ENCODE measurements at regions not wholly inside any gene's neighbourhood (a gene's known extent, or its start where the extent isn't known, plus 50 kb on each side); places are given as distances from the start of the nearest gene placed in this dataset.

DNA sequence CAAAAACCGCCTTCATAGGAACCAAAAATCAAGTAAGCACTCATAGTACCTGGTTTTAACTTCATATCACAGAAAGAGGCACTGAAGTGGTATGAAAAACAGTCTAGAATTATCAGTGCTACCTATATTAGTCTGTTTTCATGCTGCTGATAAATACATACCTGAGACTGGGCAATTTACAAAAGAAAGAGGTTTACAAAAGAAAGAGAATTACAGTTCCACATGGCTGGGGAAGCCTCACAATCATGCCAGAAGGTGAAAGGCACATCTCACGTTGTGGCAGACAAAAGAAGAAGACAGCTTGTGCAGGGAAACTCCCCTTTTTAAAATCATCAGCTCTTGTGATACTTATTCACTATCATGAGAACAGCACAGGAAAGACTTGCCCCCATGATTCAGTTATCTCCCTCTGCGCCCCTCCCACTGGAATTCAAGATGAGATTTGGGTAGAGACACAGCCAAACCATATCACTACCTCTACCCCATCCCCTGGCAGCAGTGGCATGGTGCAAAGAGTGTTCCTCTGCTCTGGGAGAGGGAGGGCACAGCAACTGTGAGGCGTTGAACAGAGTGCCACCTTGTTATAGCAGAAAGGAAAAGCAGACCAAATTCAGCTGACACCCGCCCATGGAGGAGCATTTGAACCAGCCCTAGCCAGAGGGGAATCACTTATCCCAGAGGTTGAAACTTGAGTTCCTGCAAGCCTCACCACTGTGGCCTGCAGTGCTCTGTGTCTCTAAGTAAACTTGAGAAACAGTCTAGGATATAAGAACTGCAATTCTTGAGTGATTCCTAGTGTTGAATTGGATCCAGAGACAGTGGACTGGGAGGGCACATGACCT is 61.9 kb upstream of the PTPRZ1 start:
- DNase-seq (ENCODE audit: low read depth in 3 of 3) = no peak

GRCh38 chr7:121807078-121807477 is 65.9 kb upstream of the PTPRZ1 start:
- no peak for DNase-seq (ENCODE audit: low read depth in 3 of 3)

GRCh38 chr7:121803039-121803438 is 69.9 kb upstream of the PTPRZ1 start:
- DNase-seq (ENCODE audit: low read depth in 3 of 3) = no peak

- DNase-seq (ENCODE audit: low read depth in 3 of 3) = no peak
Measured at GRCh38 chr7:121800916-121801675, 71.9 kb upstream of the PTPRZ1 start.

GRCh38 chr7:121798896-121799295 is 74.1 kb upstream of the PTPRZ1 start:
- DNase-seq (ENCODE audit: low read depth in 3 of 3) = no peak

DNA sequence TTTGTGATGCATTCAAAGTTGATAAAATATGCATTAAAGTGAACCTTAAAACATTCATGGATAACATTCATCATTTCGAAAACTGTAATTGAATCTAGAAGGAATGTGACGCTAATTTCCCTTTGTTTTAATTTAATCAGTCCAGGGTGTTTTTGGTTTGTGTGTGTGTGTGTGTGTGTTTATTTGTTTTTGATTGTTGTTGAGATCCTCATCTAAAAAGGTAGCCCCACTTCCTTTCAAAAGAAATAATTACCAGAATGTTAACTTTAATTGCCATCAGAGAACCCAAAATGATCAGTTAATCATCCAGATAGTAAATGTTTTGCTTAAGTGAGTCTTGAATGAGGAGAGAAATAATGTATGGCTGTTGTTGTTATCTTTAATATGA is 74.5 kb upstream of the PTPRZ1 start:
- DNase-seq (ENCODE audit: low read depth in 3 of 3) = no peak

- DNase-seq (ENCODE audit: low read depth in 3 of 3) = no peak
Measured at GRCh38 chr7:121797657-121798452, 75.1 kb upstream of the PTPRZ1 start.

GRCh38 chr7:121796936-121797656 is 75.9 kb upstream of the PTPRZ1 start:
- no peak for DNase-seq (ENCODE audit: low read depth in 3 of 3)

DNA sequence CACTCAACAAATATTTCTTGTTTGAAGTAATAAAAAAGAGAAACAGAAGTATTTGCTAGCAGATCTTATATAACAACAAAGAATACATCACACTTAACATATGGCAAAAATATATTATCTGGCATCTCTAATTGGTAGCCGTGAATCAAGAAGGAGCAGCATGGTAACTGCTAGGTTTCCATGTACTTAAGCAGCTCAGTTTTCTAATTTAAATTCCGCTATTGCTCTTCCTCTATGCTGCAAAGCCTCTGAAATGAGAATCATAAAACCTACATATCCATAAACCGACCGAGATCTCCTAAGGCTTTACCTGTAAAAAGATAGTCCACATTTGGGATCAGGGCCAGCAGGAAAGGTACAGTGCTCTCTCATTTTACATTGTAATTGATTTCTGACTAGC is 76.6 kb upstream of the PTPRZ1 start:
- no peak for DNase-seq (ENCODE audit: low read depth in 3 of 3)

- no peak for DNase-seq (ENCODE audit: low read depth in 3 of 3)
Measured at GRCh38 chr7:121795736-121796135, 77.2 kb upstream of the PTPRZ1 start.

- DNase-seq (ENCODE audit: low read depth in 3 of 3) = no peak
Measured at GRCh38 chr7:121793716-121794115, 79.2 kb upstream of the PTPRZ1 start.

- no peak for DNase-seq (ENCODE audit: low read depth in 3 of 3)
Measured at GRCh38 chr7:121777672-121778071, 95.3 kb upstream of the PTPRZ1 start.

DNA sequence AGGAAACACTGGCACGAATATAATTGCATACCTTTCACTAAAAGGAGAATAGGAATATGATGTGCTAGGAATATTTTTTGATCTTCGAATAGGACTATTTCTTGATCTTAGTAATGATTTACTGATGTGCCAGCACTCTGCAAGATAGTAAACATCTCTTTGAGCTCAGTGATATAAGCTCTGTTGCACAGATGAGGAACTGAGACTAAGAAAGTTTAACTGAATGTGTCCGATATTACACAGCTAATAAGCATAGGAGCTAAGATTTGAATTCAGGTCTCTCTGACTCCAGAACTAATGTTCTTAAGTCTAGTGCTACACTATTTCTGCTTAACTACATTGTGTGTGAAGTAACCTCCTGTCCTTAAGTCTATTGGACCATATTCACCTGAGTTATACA is 98.4 kb upstream of the PTPRZ1 start:
- no peak for DNase-seq (ENCODE audit: low read depth in 3 of 3)

- DNase-seq (ENCODE audit: low read depth in 3 of 3) = no peak
Measured at GRCh38 chr7:121766676-121767075, 106.3 kb upstream of the PTPRZ1 start.

DNA sequence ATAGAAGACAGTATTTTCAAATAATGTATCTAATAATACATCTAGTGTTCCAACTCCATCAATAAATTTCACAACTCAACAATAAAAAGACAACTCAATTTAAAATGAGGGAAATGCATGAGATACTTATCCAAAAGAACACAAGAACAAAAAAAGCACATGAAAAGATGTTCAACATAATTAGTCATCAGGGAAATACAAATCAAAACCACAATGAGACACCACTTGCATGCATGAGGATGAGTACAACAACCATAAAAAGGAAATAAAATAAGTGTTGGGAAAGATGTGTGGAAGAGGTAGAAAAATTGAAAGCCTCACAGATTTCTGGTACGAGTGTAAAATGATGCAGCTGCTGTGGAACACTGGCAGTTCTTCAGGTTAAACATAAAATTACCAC is 111.6 kb upstream of the PTPRZ1 start:
- no peak for DNase-seq (ENCODE audit: low read depth in 3 of 3)

DNA sequence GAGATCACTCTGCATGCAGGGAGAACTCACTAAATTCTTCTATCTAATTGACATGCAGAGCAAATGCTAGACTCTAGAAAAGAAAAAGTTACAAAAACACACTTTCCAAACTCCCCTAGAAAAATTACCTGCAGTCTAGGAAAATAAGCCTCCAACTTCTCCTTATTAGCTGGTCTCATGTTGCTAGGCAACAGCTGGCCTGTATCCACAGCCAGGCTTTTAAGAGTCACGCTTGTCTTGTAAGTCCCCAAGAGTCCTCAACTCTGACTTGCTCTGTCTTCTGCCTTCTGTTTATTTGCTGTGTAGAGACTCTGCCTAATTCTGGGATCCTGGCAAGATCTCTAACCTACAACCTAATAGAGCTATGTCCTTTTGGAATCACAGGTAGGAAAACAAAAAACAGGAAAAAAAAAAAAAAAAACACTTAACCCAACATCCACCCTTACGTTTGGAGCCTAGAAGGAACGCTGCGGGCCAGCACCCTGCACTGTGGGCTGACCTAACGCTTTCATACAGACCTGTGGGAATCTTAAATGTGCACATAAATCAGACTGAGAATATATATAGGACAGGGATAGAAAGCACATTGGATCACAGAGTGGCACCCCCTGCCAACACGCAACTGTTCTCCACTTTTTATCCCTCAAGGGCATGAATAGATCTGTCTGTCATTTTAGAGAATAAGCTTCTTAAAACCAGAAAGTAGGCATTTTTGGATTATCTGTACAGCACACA is 117.0 kb upstream of the PTPRZ1 start:
- no peak for DNase-seq (ENCODE audit: low read depth in 3 of 3)

DNA sequence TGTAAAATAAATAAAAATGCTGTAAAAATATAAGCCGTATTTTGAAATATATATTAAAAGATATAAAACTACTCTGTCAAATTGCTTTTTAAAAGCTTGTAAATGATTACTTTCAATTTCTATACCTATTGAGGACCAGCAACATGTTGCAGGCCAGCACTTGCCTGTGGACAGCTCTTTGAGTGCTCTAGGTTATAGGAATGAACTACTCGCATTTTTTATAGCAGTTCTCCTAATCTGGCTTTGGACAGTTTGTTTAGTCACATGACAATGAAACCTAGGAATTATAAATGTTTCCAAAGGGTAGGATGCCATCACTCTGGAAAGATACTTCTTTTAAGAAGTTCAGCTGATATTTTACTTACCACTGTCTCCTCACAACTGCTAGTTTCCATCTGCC is 117.7 kb upstream of the PTPRZ1 start:
- no peak for DNase-seq (ENCODE audit: low read depth in 3 of 3)

GRCh38 chr7:121753944-121754343 is 119.0 kb upstream of the PTPRZ1 start:
- no peak for DNase-seq (ENCODE audit: low read depth in 3 of 3)

- no peak for DNase-seq (ENCODE audit: low read depth in 3 of 3)
Measured at GRCh38 chr7:121752706-121753105, 120.3 kb upstream of the PTPRZ1 start.

DNA sequence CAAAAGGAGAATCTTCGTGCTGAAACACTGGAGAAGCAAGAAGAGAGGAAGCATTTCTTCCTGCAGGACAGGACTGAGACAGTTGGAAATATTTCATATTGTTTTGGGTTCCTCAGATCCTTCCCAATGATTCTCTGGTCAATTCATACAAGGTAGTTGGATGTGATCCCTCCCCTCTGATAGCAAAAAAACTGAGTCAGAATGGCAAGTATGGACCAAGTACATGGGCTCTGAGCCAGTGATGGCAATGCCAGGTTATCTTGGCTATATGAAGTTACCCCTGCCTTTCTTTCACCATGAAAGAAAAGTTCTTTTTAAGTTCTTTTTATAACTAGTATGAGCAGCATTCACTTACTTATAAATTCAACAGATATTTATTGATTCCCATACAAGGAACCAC is 124.4 kb upstream of the PTPRZ1 start:
- DNase-seq (ENCODE audit: low read depth in 3 of 3) = no peak

DNA sequence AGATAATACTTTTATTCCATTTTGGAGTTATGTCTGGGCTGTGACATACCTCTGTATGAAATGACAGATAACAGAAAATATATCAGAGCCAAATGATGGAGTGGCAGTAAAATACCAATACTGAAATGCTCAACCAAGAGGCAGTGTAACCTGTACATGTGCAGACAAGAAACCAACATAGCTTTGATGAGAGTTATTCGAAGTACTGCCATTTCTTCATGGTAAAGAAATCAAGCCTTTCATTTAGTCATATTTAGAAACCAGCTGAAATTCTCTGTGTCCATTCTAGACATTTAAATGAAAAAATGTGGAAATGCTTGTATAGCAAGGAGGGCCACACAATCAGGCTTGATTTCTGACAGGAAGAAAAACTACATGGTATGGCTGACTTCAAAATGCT is 127.1 kb upstream of the PTPRZ1 start:
- DNase-seq (ENCODE audit: low read depth in 3 of 3) = no peak

Data from stimulated activated CD4-positive, alpha-beta T cell treated with anti-CD3 and anti-CD28 coated beads, TNF-alpha, amount 100 ng/mL, for 4 hours (primary cell).